K562 (cell line): ENCODE measurements at regions not wholly inside any gene's neighbourhood (a gene's known extent, or its start where the extent isn't known, plus 50 kb on each side); places are given as distances from the start of the nearest gene placed in this dataset.
A peak's percentile ranks its signal among the peaks of the same experiment; 100 is the strongest.

Source experiments
- ATAC-seq: fragments of 200-7000 bp; cut with Tn5 transposase; 3 replicates; pipeline ENCODE4 v1.9.1; 2020; ENCODE audit warnings: moderate library complexity
- BruUV-seq: library from RNA; stranded (reverse); fragments of 400-500 nt; replicated peaks from 2 replicates; lab custom pipeline; 2021; lab: Mats Ljungman, UMichigan
- CTCF ChIA-PET: fragments of 300-600 bp; formaldehyde crosslinking; extraction: SDS; loops from one replicate; lab custom pipeline; 2021; ENCODE audit warnings: low intra/inter-chr PET ratio; lab: Yijun Ruan, JAX
- POLR2A ChIA-PET: fragments of 300-600, 350-650 bp; sonication (Branson Sonifier 250); formaldehyde crosslinking; extraction: SDS; loops from one replicate; lab custom pipeline; 2021; ENCODE audit warnings: antibody characterized with exemption, inconsistent platforms; lab: Yijun Ruan, JAX
- DNase-seq, 4 experiments: peaks; one replicate each; pipeline versions ENCODE4 v3.0.0 to v3.0.0-alpha.2; 2011 to 2018; ENCODE audit warnings: low spot score in 3 of 4, mixed read lengths in 3 of 4; ENCODE audit errors: extremely low read depth in 1 of 4
- FAIRE-seq: peaks from 2 replicates; lab custom pipeline; 2011; peaks lifted over from hg19 to GRCh38; lab: Jason Lieb, UNC
- H2AFZ ChIP-seq: 2 replicates; pipeline ENCODE4 v1.6.0; 2011; ENCODE audit warnings: low read depth, low read length, control low read depth, inconsistent platforms
- H3K27ac ChIP-seq: fragments of 200-600 bp; 3 replicates; pipeline ENCODE4 v1.8.0; 2011; ENCODE audit warnings: low read depth, mild to moderate bottlenecking, control low read depth, inconsistent platforms, low read length, moderate library complexity, mixed read lengths; ENCODE audit errors: extremely low read depth
- H3K27me3 ChIP-seq, 2 experiments: fragments of 300-600 bp in 1 of 2; 2 replicates in 1 of 2; 3 replicates in 1 of 2; pipeline versions ENCODE4 v1.6.0 to v1.8.0; 2011; ENCODE audit warnings: inconsistent platforms in 2 of 2, low read length in 2 of 2, mild to moderate bottlenecking in 1 of 2, mixed read lengths in 1 of 2, moderate library complexity in 1 of 2; ENCODE audit not compliant: control insufficient read depth in 2 of 2, insufficient read depth in 2 of 2
- H3K36me3 ChIP-seq: fragments of 300-600 bp; 3 replicates; pipeline ENCODE4 v1.8.0; 2011; ENCODE audit warnings: mild to moderate bottlenecking, low read length, inconsistent platforms; ENCODE audit not compliant: control insufficient read depth, insufficient read depth
- H3K4me1 ChIP-seq, 2 experiments: fragments of 200-600 bp in 1 of 2; replicated peaks in 1 of 2; 2 replicates in 1 of 2; 3 replicates in 1 of 2; pipeline versions ENCODE4 v1.5.1 to v1.8.0; 2011; ENCODE audit warnings: inconsistent platforms in 2 of 2, low read length in 2 of 2, mild to moderate bottlenecking in 1 of 2, mixed read lengths in 1 of 2, moderate library complexity in 1 of 2; ENCODE audit not compliant: control insufficient read depth in 2 of 2, insufficient read depth in 2 of 2
- H3K4me2 ChIP-seq: 2 replicates; pipeline ENCODE4 v1.6.1; 2011; ENCODE audit warnings: low read length, control low read depth, inconsistent platforms, mixed read lengths; ENCODE audit not compliant: insufficient read depth
- H3K4me3 ChIP-seq: fragments of 200-600 bp; sonication (generic), shearing (Covaris generic); 2 replicates; pipeline ENCODE4 v1.5.1; 2016; ENCODE audit warnings: control low read depth, inconsistent platforms
- H3K79me2 ChIP-seq: fragments of 200-600 bp; 3 replicates; pipeline ENCODE4 v1.8.0; 2011; ENCODE audit warnings: low read length, inconsistent platforms; ENCODE audit not compliant: control insufficient read depth, insufficient read depth
- H3K9ac ChIP-seq, 2 experiments: 2 replicates each; pipeline versions ENCODE4 v1.6.0 to v1.6.1; 2011; ENCODE audit warnings: low read depth in 2 of 2, low read length in 2 of 2, control low read depth in 1 of 2, inconsistent platforms in 1 of 2, mild to moderate bottlenecking in 1 of 2, mixed read lengths in 1 of 2; ENCODE audit not compliant: insufficient read depth in 1 of 2
- H3K9me1 ChIP-seq: one replicate; pipeline ENCODE4 v1.6.0; 2011; ENCODE audit warnings: inconsistent platforms, mild to moderate bottlenecking, low read length, moderate library complexity; ENCODE audit not compliant: control insufficient read depth, insufficient read depth
- H3K9me3 ChIP-seq: replicated peaks from 2 replicates; pipeline ENCODE4 v1.5.1; 2011; ENCODE audit warnings: low read depth, low read length, inconsistent platforms; ENCODE audit not compliant: control insufficient read depth, insufficient read depth
- H4K20me1 ChIP-seq: replicated peaks from 2 replicates; pipeline ENCODE4 v1.6.1; 2011; ENCODE audit warnings: low read length, inconsistent platforms, mixed read lengths; ENCODE audit not compliant: control insufficient read depth, insufficient read depth
- BDP1 ChIP-seq: IDR thresholded peaks from 3 replicates; pipeline ENCODE4 v1.6.1; 2011; ENCODE audit not compliant: insufficient read length, insufficient read depth
- C11orf30 ChIP-seq: fragments of 450-650 bp; IDR thresholded peaks from 2 replicates; pipeline ENCODE4 v1.6.1; 2016; ENCODE audit warnings: low read depth, mild to moderate bottlenecking
- E2F6 ChIP-seq, 2 experiments: IDR thresholded peaks; 2 replicates each; pipeline ENCODE4 v1.6.1; 2011; ENCODE audit warnings: borderline replicate concordance in 1 of 2, control low read depth in 1 of 2, low read depth in 1 of 2, low read length in 1 of 2, mild to moderate bottlenecking in 1 of 2, mixed read lengths in 1 of 2, moderate library complexity in 1 of 2; ENCODE audit not compliant: insufficient read depth in 1 of 2, insufficient read length in 1 of 2, poor library complexity in 1 of 2, severe bottlenecking in 1 of 2; ENCODE audit errors: extremely low read depth in 1 of 2
- GTF2B ChIP-seq: IDR thresholded peaks from 2 replicates; pipeline ENCODE4 v1.6.1; 2011; ENCODE audit not compliant: insufficient read length; ENCODE audit errors: extremely low read depth
- KAT8 ChIP-seq: fragments of 450-650 bp; IDR thresholded peaks from 2 replicates; pipeline ENCODE4 v1.6.1; 2016; ENCODE audit warnings: low read depth, mild to moderate bottlenecking
- MAFF ChIP-seq: IDR thresholded peaks from 2 replicates; pipeline ENCODE4 v1.6.1; 2012; ENCODE audit warnings: low read length, improper control_type of control experiment
- MAFG ChIP-seq: fragments of 450-650 bp; conservative IDR thresholded peaks from 2 replicates; pipeline ENCODE4 v1.6.1; 2016; ENCODE audit warnings: missing genetic modification characterization, missing compliant biosample characterization
- MAFK ChIP-seq: IDR thresholded peaks from 2 replicates; pipeline ENCODE4 v1.6.1; 2011; ENCODE audit warnings: low read length, improper control_type of control experiment
- NFXL1 ChIP-seq: fragments of 450-650 bp; formaldehyde crosslinking; IDR thresholded peaks from 2 replicates; pipeline ENCODE4 v1.4.0; 2021; ENCODE audit warnings: mild to moderate bottlenecking
- PHB2 ChIP-seq: fragments of 450-650 bp; IDR thresholded peaks from 2 replicates; pipeline ENCODE4 v1.6.1; 2017; ENCODE audit warnings: low read depth
- PREB ChIP-seq: sonication (generic); formaldehyde crosslinking; IDR thresholded peaks from 2 replicates; pipeline ENCODE4 v1.8.1; 2023; ENCODE audit warnings: mild to moderate bottlenecking, missing genetic modification reagents
- SPI1 ChIP-seq: IDR thresholded peaks from 2 replicates; pipeline ENCODE4 v1.6.1; 2011; ENCODE audit warnings: low read depth, low read length, control low read depth, borderline replicate concordance
- STAT5B ChIP-seq: fragments of 250-450 bp; sonication (Bioruptor Pico); IDR thresholded peaks from 2 replicates; pipeline ENCODE4 v1.8.0; 2021; ENCODE audit warnings: mild to moderate bottlenecking, inconsistent platforms
- TAF7 ChIP-seq: fragments of 450-650 bp; IDR thresholded peaks from 2 replicates; pipeline ENCODE4 v1.6.1; 2016; ENCODE audit warnings: missing genetic modification characterization, missing compliant biosample characterization
- TBL1XR1 ChIP-seq, 2 experiments: IDR thresholded peaks; 2 replicates each; pipeline ENCODE4 v1.6.1; 2012; ENCODE audit warnings: improper control_type of control experiment in 2 of 2, low read length in 2 of 2, mild to moderate bottlenecking in 1 of 2
- ZNF3 ChIP-seq: fragments of 250-450 bp; sonication (Bioruptor Pico); IDR thresholded peaks from 2 replicates; pipeline ENCODE4 v1.5.0; 2021; ENCODE audit warnings: mild to moderate bottlenecking, moderate library complexity
- ZNF316 ChIP-seq: fragments of 450-650 bp; IDR thresholded peaks from 2 replicates; pipeline ENCODE4 v1.6.1; 2016
- WGBS: fragments of 100-300 bp; shearing (Covaris generic); methylation state at CpG from one replicate; pipeline ENCODE4 v1.1.6; 2016; ENCODE audit warnings: low coverage, mixed read lengths; ENCODE audit not compliant: insufficient coverage; ENCODE audit errors: missing lambda C conversion rate; 5-methylcytosine and 5-hydroxymethylcytosine counted together
- in situ Hi-C: fragments of 300-500 bp; cut with MboI; formaldehyde crosslinking; loops from 4 replicates; pipeline ENCODE4 v1.15.0; 2018; ENCODE audit warnings: inconsistent platforms, mixed read lengths
- intact Hi-C: fragments of 100-400 bp; cut with micrococcal nuclease; formaldehyde crosslinking; loops from 2 replicates; pipeline ENCODE4 v1.14.2; 2022

GRCh38 chr18:30644158-30644557 lies 398.4 kb downstream of the DSC3 start:
- no peak for DNase-seq
- intact Hi-C loops (no loop called here), in situ Hi-C loops (no loop called here)
- Histone ChIP-seq H2AFZ (peak overlapping the region; percentile 12; the same call in 1 of the 2 replicates), H3K27me3 (no peaks in the 10 kb centered on the region), H3K9me3 (no peaks in the 10 kb centered on the region), H3K4me2 (no peak overlapping the region), H3K27ac (no peak overlapping the region), H3K4me3 (no peak overlapping the region), H3K36me3 (no peaks in the 10 kb centered on the region), H3K9me1 (no peaks in the 10 kb centered on the region), H3K79me2 (no peaks in the 10 kb centered on the region), H4K20me1 (no peaks in the 10 kb centered on the region), H3K9ac (no peak overlapping the region), H3K4me1 (no peaks in the 10 kb centered on the region)
- TF ChIP-seq PREB (CRISPR knock-in tag) (no peak), TAF7 (no peak), MAFK (peak; percentile 37; the same call in 1 of the 2 replicates), C11orf30 (peak; percentile 55; the same call in 1 of the 2 replicates), MAFF (peak; percentile 70), MAFG (tag) (peak; percentile 43; the same call in 1 of the 2 replicates), ZNF316 (peak; percentile 82)
- no peak for ATAC-seq
- FAIRE-seq = no peak
- ChIA-PET POLR2A (no interaction called here), CTCF (no interaction called here)
- BruUV-seq = no TSS peak

- ChIA-PET POLR2A (no interaction called here), CTCF (no interaction called here)
- Histone ChIP-seq H3K9me3 (no peaks in the 10 kb centered on the region), H2AFZ (no peak overlapping the region), H3K27ac (no peak overlapping the region), H3K9me1 (no peaks in the 10 kb centered on the region), H3K4me1 (no peaks in the 10 kb centered on the region), H3K4me2 (no peak overlapping the region), H3K27me3 (no peaks in the 10 kb centered on the region), H4K20me1 (no peaks in the 10 kb centered on the region), H3K9ac (no peak overlapping the region), H3K4me3 (no peak overlapping the region), H3K79me2 (no peaks in the 10 kb centered on the region), H3K36me3 (no peaks in the 10 kb centered on the region)
- WGBS = 42% methylated on average over 4 of the region's 4 CpGs
- FAIRE-seq = no peak
- intact Hi-C loops = no loop called here
- DNase-seq = no peak
- no peak for ATAC-seq
- in situ Hi-C loops = no loop called here
- BruUV-seq = no TSS peak
- TF ChIP-seq E2F6 (IDR thresholded peaks at IDR 0.05; ENCODE audit: borderline replicate concordance in 1 of 2, extremely low read depth in 1 of 2, insufficient read depth in 1 of 2, insufficient read length in 1 of 2, low read depth in 1 of 2, low read length in 1 of 2, poor library complexity in 1 of 2, severe bottlenecking in 1 of 2) (no peak), ZNF3 (no peak), KAT8 (no peak), SPI1 (no peak), MAFG (tag) (no peak), NFXL1 (CRISPR knock-in tag) (no peak), BDP1 (no peak), PHB2 (no peak), GTF2B (no peak), TBL1XR1 (IDR thresholded peaks at IDR 0.05; ENCODE audit: low read length in 2 of 2) (no peak), STAT5B (CRISPR knock-in tag) (no peak)
These were observed 403.2 kb downstream of the DSC3 start for GRCh38 chr18:30639361-30639760.
